ENCODE measurements at regions not wholly inside any gene's neighbourhood (a gene's known extent, or its start where the extent isn't known, plus 50 kb on each side); places are given as distances from the start of the nearest gene placed in this dataset.

DNA sequence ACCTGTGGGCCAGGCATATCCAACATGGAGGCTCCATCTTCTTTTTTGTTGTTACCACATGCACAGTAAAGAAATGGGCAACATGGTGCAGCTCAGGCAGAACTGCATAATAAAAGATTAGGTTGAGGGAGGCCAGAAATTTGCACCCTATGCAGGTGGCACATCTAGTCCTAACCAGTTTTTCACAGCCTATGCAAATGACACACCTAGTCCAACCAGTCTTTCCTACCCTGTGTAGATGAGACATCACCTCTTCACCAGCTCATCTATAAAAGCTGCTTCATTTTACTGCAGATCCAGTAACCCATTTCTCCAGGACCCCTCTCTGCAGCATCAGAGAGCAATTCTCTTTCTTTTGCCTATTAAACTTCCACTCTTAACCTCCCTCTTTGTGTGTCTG lies 411.0 kb upstream of the PCDH15 start:
- TF ChIP-seq, protein P1, sequence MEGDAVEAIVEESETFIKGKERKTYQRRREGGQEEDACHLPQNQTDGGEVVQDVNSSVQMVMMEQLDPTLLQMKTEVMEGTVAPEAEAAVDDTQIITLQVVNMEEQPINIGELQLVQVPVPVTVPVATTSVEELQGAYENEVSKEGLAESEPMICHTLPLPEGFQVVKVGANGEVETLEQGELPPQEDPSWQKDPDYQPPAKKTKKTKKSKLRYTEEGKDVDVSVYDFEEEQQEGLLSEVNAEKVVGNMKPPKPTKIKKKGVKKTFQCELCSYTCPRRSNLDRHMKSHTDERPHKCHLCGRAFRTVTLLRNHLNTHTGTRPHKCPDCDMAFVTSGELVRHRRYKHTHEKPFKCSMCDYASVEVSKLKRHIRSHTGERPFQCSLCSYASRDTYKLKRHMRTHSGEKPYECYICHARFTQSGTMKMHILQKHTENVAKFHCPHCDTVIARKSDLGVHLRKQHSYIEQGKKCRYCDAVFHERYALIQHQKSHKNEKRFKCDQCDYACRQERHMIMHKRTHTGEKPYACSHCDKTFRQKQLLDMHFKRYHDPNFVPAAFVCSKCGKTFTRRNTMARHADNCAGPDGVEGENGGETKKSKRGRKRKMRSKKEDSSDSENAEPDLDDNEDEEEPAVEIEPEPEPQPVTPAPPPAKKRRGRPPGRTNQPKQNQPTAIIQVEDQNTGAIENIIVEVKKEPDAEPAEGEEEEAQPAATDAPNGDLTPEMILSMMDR (conservative IDR thresholded peaks at IDR 0.05), result no peak
- no peak for TF ChIP-seq EZH2 (IDR thresholded peaks at IDR 0.05; ENCODE audit: low read depth)
